GM19240 (cell line): ENCODE measurements at regions not wholly inside any gene's neighbourhood (a gene's known extent, or its start where the extent isn't known, plus 50 kb on each side); places are given as distances from the start of the nearest gene placed in this dataset.
"Not testable (repeated sequence)": the region's sequence is repeated elsewhere in the genome, so short reads cannot be mapped to it uniquely, and the experiment has no call there.

Source experiments
- DNase-seq: peaks from one replicate; pipeline ENCODE4 v3.0.0; 2011; ENCODE audit warnings: low spot score; ENCODE audit not compliant: insufficient read length

DNA sequence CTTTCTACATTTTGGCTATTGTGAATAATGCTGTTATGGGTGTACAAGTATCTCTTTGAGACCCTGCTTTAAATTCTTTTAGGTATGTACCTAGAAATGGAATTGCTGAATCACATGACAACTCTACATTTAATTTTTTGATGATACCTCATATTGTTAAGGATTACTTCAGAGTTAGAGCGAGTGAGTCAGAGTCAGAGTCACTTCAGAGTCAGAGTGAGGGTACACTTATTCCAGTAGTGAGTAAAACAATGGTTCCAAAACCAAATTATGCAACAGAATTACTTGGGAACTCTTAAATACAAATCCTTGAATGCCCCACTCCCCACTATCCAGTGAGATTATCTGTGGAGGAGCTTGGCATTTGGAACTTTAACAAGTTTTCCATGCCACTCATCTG lies 50.3 kb upstream of the SNRK start:
- no peak for DNase-seq

DNA sequence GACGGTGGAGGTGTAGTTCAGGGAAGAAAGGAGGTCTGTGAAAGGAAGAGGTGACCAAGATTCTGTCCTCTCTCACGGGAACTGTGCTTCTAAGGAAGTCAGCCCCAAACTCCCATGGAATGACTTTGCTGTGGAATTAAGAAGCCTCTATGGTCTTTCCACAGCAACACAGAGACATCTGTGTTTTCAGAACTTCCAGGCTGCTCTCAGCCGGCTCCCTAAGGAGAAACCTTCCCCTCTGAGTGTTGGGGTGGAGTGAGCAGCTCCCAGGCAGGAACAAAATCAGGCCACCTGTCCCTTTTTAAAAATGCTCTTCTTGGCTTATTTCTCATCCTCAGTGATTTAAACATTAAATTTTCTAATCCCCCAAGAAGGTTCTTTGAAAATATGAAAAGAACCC lies 53.3 kb upstream of the SNRK start:
- DNase-seq = no peak

GRCh38 chr3:43231276-43232000 lies 54.9 kb upstream of the SNRK start:
- no peak for DNase-seq

DNA sequence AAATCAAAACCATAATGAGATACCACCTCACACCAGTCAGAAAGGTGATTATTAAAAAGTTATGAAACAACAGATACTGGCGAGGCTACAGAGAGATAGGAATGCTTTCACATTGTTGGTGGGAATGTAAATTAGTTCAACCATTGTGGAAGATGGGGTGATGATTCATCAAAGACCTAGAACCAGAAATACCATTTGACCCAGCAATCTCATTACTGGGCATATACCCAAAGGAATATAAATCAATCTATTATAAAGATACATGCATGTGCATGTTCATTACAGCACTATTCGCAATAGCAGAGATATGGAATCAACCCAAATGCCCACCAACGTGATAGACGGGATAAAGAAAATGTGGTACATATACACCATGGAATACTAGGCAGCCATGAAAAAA lies 56.5 kb upstream of the SNRK start:
- DNase-seq = not testable (repeated sequence)

- DNase-seq = not testable (repeated sequence)
Observed at GRCh38 chr3:43227685-43228084, 58.7 kb upstream of the SNRK start.

GRCh38 chr3:43224405-43225073 lies 61.8 kb upstream of the SNRK start:
- DNase-seq = no peak

DNA sequence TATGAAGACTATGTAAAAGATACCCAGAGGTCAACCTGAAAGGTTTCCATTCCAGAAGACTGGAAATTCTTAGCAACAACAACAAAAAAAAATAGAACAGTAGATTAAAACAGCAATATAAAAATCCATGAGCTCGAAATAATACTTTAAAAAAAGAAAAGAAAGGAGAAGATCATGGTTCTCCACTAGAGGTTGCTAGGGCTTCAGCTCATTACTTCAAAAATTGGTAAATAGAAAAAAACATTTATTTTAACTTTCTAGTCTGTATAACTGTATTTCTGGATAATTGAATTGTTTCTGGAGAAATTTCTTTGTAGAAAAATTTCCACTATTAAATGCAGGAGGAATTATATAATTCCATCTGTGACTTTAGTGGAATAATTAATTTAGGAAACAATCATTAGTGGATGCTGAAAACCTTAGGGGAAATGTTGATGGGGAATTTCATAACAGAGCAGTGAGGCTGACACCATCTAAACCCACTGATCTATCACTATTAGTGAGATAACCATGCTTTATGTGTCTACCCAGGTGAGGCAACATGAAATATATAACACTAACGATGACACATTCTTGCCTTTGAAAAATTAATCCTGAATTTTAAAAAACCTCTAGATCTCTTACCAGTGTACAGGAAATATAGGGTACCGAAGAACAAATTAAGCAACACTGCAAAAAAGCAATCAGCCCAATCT lies 62.5 kb upstream of the SNRK start:
- no peak for DNase-seq

- DNase-seq = no peak
Observed at GRCh38 chr3:43222590-43222989, 63.8 kb upstream of the SNRK start.

DNA sequence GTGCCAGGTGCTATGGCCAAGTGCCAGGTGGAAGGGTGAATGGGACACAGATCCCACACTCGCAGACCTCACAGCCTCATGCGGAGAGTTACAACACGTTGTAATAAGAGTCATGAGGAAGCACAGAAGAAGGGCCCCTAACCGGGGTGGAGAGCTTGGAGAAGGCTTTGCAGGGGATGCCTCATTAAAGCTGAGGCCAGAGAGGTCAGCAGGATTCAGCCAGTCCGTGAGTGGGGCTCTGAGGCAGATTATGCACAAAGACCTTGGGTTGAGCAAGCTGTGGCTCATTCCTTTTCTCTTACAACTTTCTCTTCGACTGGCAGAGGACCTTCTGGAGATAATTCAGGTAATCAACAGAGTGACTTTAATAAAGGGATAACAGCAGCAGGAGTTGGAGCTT lies 65.3 kb upstream of the SNRK start:
- DNase-seq = no peak

DNA sequence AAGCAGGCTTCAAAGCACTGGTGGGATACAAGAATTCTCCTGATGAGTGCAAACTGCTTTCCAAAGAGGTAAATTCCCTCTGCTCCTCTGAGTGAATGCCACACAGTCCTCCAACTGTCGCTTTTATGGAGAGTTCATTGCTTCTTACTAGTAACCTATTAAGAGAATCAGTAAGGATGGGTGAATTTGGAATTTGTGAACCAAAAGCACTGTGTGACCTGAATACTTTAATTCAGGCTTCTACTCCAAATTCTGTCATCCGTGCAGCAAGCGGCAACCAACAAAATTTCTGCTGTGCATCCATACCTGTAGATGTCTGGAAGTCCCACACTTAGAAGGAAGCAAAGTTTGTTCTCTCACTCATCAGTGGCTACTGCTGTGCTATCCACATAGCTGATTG lies 66.7 kb upstream of the SNRK start:
- DNase-seq = no peak

GRCh38 chr3:43218921-43219320 lies 67.4 kb upstream of the SNRK start:
- DNase-seq = no peak

DNA sequence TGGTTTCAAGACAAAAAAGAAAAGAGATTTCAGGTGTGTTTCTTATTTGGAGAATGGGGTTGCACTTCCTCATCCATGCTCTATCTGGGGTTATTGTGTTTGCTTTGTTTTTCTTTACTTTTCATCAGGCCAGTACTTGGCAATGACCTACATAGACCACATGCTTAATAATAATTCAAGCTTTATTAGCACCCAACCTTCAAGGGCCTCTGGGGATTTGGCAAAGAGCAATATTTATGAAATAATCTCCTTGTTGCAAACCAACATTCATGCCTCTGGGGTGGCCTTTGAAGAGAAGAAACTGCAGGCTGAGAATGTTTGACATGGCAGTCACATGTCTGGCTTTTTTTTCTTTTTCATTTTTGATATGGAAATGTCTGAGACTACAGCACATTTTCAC lies 68.2 kb upstream of the SNRK start:
- no peak for DNase-seq

DNA sequence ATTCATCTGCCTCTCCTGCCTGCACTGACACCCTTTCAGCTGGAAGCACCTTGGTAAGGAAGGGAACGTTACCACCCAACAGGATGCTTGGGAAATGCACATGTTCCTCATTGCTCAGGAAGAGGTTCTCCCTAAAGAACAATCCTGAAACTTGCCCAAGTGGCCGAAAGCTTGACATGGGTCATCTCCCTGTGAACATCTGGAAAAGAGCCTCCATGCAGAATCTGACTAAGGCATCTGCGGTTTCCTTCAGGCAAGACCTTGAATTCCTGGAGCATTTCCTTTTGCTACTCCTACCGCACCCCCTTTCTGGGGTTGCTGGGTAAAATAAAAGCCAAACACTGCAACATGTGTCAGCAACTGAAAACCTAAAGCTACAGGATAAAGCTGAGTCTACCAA lies 68.7 kb upstream of the SNRK start:
- DNase-seq = no peak

DNA sequence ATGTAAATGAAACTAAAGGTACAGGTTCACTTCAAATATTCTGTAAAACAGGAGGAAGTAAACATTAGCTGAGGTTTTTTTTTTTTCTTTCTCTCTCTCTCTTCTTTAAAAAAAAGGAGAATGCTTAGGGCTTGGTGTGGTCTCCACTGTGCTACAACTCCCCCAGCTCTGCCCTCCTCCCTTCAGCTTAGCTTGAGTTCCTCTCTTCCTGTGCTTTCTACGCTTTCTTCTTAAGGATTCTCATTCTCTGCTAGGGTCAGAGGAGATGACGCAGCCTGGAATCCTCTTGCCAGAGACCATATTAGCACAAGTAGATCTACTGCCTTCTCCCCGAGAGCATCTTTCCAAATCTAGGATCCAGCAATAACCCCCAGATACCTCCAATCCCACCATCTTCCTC lies 69.1 kb upstream of the SNRK start:
- DNase-seq = no peak

DNA sequence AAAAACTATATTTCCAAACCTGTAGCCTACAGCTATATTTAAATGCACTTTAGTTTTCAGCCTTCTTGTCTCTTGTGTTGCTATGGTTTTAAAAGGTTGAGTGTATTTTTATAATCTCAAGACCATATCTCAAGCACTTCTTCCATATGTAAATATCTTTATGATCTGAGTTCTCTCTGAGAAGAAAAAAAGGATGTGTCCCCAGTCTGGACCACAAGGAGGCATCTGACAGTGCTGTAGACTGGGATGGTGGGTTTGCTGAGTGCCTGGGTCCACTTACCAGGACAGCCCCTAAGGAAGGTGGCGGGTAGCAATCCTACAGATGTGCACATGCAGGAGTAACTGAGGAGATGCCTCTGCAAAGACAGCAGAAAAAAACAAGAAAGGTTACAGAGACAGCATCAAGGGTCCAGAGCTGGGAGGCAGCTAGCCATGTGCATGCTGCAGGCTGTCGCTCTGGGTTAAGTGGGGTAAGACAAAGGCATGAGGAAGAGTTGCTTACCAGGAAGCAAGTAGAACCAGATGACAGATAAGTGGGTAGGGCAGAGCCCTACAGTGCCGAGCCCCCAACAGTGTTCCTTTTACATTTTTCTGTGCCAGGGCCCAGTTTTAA lies 70.6 kb upstream of the SNRK start:
- DNase-seq = no peak

- DNase-seq = no peak
Observed at GRCh38 chr3:43215138-43215537, 71.2 kb upstream of the SNRK start.

DNA sequence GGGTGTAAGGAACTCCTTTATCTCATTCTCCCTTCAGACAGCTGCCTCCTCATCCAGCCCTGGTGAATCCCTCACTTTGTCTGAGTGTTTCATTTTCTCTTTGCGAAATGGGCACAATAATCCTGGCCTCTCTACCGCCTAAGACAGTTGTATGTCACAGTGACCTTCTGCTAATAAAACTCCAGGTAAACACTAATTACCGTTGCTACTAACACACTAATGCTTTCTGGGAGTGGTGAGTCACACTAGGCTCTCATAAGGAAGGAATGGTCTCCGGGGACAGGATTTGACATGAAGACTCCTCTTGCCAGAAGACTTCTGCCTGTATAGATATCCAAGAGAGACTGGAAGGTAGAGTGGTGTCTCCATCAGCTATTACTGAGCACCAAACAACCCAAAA lies 71.7 kb upstream of the SNRK start:
- no peak for DNase-seq

DNA sequence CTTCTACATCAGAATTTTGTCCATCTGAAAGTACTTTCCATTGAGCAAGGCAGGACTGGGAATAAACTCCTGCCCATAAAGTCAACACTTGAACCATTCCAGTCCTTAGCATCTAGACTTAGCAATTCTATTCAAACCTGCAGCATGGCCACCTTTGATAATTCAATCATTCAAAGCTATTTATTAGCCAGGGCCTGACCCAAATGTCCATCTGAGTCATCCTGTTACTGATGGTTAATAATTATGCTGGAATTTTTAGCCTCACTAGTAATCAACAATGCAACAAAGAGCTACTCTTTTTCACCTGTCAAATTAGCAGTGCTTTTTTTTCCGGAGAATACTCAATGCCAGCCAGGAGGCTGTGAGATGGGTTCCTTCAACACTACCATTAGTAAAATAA lies 72.7 kb upstream of the SNRK start:
- no peak for DNase-seq

DNA sequence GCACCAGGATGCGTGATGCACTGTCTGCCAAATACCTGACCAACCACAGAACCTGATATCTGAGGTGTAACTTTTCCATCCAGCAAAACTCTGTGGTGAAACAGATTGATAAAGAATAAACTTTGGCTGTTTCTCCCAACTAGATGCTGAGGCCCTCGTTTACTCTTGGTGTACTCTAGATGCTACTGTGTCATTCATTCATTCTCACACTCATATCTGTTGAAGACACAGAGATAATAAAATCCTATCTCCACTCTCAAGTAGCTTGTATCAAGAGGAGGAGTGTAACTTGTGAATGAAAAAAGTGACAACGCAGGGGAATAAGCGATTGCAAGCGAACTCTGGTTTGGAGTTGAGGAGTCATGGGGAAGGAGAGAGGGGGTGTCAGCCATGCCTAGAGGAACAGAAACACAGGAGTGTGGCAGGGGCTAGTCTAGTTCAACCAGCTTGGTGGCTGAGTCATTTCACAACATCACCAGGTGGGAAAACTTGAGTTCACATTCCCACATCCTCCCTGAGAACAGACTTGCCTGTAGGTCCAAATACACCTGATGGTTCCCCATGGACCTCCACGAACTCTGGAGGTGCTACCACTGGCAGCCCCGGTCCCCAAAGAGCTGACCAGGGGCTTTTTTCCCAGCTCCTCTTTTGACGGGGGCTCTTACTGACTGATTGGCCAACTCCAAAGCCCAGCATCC lies 73.3 kb upstream of the SNRK start:
- DNase-seq = no peak

- no peak for DNase-seq
Observed at GRCh38 chr3:43211681-43212080, 74.7 kb upstream of the SNRK start.
